Amniotic stem cell (primary cell): ENCODE measurements at regions not wholly inside any gene's neighbourhood (a gene's known extent, or its start where the extent isn't known, plus 50 kb on each side); places are given as distances from the start of the nearest gene placed in this dataset.
"Not testable (repeated sequence)": the region's sequence is repeated elsewhere in the genome, so short reads cannot be mapped to it uniquely, and the experiment has no call there.

ENCODE experiments used
- DNase-seq: peaks from one replicate; lab custom pipeline; 2025; lab: John Stamatoyannopoulos, UW

GRCh38 chr10:2627969-2628368, 439.4 kb upstream of the PFKP start:
- no peak for DNase-seq

- no peak for DNase-seq
Observed at GRCh38 chr10:2625094-2625493, 442.3 kb upstream of the PFKP start.

- no peak for DNase-seq
Observed at GRCh38 chr10:2623675-2624274, 443.6 kb upstream of the PFKP start.

GRCh38 chr10:2620827-2621521, 446.4 kb upstream of the PFKP start:
- no peak for DNase-seq

- DNase-seq, result no peak
Observed at GRCh38 chr10:2619916-2620315, 447.4 kb upstream of the PFKP start.

GRCh38 chr10:2619472-2619871, 447.9 kb upstream of the PFKP start:
- DNase-seq, result no peak

GRCh38 chr10:2618690-2619089, 448.7 kb upstream of the PFKP start:
- no peak for DNase-seq

- DNase-seq, result no peak
Observed at GRCh38 chr10:2616215-2616614, 451.1 kb upstream of the PFKP start.

GRCh38 chr10:2611603-2612002, 455.7 kb upstream of the PFKP start:
- no peak for DNase-seq

GRCh38 chr10:2610946-2611345, 456.4 kb upstream of the PFKP start:
- no peak for DNase-seq

GRCh38 chr10:2604891-2605290, 462.5 kb upstream of the PFKP start:
- no peak for DNase-seq

GRCh38 chr10:2599571-2599970, 467.8 kb upstream of the PFKP start:
- no peak for DNase-seq

GRCh38 chr10:2592360-2593160, 474.8 kb upstream of the PFKP start:
- DNase-seq, result no peak

GRCh38 chr10:2589196-2589595, 478.2 kb upstream of the PFKP start:
- no peak for DNase-seq

- DNase-seq, result no peak
Observed at GRCh38 chr10:2584385-2584784, 483.0 kb upstream of the PFKP start.

- no peak for DNase-seq
Observed at GRCh38 chr10:2576892-2577291, 490.5 kb upstream of the PFKP start.

- no peak for DNase-seq
Observed at GRCh38 chr10:2575460-2575859, 491.9 kb upstream of the PFKP start.

- DNase-seq, result no peak
Observed at GRCh38 chr10:2572611-2573010, 494.7 kb upstream of the PFKP start.

GRCh38 chr10:2556883-2557282, 510.5 kb upstream of the PFKP start:
- DNase-seq, result no peak

- no peak for DNase-seq
Observed at GRCh38 chr10:2548071-2548470, 519.3 kb upstream of the PFKP start.

- DNase-seq, result no peak
Observed at GRCh38 chr10:2547606-2548005, 519.7 kb upstream of the PFKP start.

GRCh38 chr10:2546894-2547293, 520.5 kb upstream of the PFKP start:
- DNase-seq, result not testable (repeated sequence)

- DNase-seq, result no peak
Observed at GRCh38 chr10:2543974-2544373, 523.4 kb upstream of the PFKP start.
